Hepatocyte (in vitro differentiated cells): ENCODE measurements at regions not wholly inside any gene's neighbourhood (a gene's known extent, or its start where the extent isn't known, plus 50 kb on each side); places are given as distances from the start of the nearest gene placed in this dataset.

Source experiments
- CTCF ChIP-seq: fragments of 200-600 bp; sonication (generic); IDR thresholded peaks from 2 replicates; pipeline ENCODE4 v1.5.1; 2016; ENCODE audit warnings: antibody characterized with exemption, mild to moderate bottlenecking; ENCODE audit not compliant: poor library complexity
- EZH2 ChIP-seq: fragments of 200-600 bp; sonication (generic); IDR thresholded peaks from 2 replicates; pipeline ENCODE4 v1.6.1; 2016; ENCODE audit warnings: antibody characterized with exemption, mild to moderate bottlenecking, borderline replicate concordance

- no peak for TF ChIP-seq CTCF
- TF ChIP-seq EZH2 = no peak
Observed at GRCh38 chr4:183394166-183394951, 50.1 kb upstream of the CDKN2AIP start.
